Mesendoderm (in vitro differentiated cells): ENCODE measurements at regions not wholly inside any gene's neighbourhood (a gene's known extent, or its start where the extent isn't known, plus 50 kb on each side); places are given as distances from the start of the nearest gene placed in this dataset.
A peak's percentile ranks its signal among the peaks of the same experiment; 100 is the strongest.

ENCODE experiments used
- DNase-seq: peaks from one replicate; pipeline ENCODE4 v3.0.0; 2013
- H2AK5ac ChIP-seq: 2 replicates; pipeline ENCODE4 v1.6.1; 2013; ENCODE audit warnings: low read length, inconsistent platforms
- H2BK120ac ChIP-seq: 2 replicates; pipeline ENCODE4 v1.6.1; 2013; ENCODE audit warnings: low read depth, mild to moderate bottlenecking, low read length, moderate library complexity, mixed read lengths
- H2BK15ac ChIP-seq: replicated peaks from 2 replicates; pipeline ENCODE4 v1.6.1; 2013; ENCODE audit warnings: low read depth, mild to moderate bottlenecking, moderate library complexity
- H2BK5ac ChIP-seq: 2 replicates; pipeline ENCODE4 v1.6.1; 2013; ENCODE audit warnings: low read length, inconsistent platforms
- H3K18ac ChIP-seq: 2 replicates; pipeline ENCODE4 v1.6.1; 2013; ENCODE audit warnings: mild to moderate bottlenecking, low read length, mixed read lengths
- H3K23ac ChIP-seq: one replicate; pipeline ENCODE4 v1.6.1; 2013; ENCODE audit warnings: low read length
- H3K27ac ChIP-seq: 2 replicates; pipeline ENCODE4 v1.5.1; 2013; ENCODE audit warnings: low read depth, mild to moderate bottlenecking, inconsistent platforms, low read length, moderate library complexity
- H3K27me3 ChIP-seq: 2 replicates; pipeline ENCODE4 v1.6.1; 2013; ENCODE audit warnings: low read length, control low read depth, mild to moderate bottlenecking, inconsistent platforms; ENCODE audit not compliant: insufficient read depth, poor library complexity
- H3K36me3 ChIP-seq: 2 replicates; pipeline ENCODE4 v1.6.1; 2013; ENCODE audit warnings: low read length, inconsistent platforms; ENCODE audit not compliant: control insufficient read depth, insufficient read depth
- H3K4ac ChIP-seq: one replicate; pipeline ENCODE4 v1.6.1; 2013; ENCODE audit warnings: low read depth, mild to moderate bottlenecking, low read length, moderate library complexity
- H3K4me1 ChIP-seq: 2 replicates; pipeline ENCODE4 v1.6.1; 2013; ENCODE audit warnings: low read depth, low read length, inconsistent platforms; ENCODE audit not compliant: control insufficient read depth
- H3K4me2 ChIP-seq: 2 replicates; pipeline ENCODE4 v1.6.1; 2013; ENCODE audit warnings: low read length
- H3K4me3 ChIP-seq: 2 replicates; pipeline ENCODE4 v1.5.1; 2013; ENCODE audit warnings: mild to moderate bottlenecking, low read length
- H3K56ac ChIP-seq: one replicate; pipeline ENCODE4 v1.6.1; 2013; ENCODE audit warnings: low read length
- H3K79me1 ChIP-seq: 2 replicates; pipeline ENCODE4 v1.6.1; 2013; ENCODE audit warnings: low read length, inconsistent platforms
- H3K79me2 ChIP-seq: 2 replicates; pipeline ENCODE4 v1.6.1; 2013; ENCODE audit warnings: mild to moderate bottlenecking, low read length; ENCODE audit not compliant: control insufficient read depth, insufficient read depth
- H3K9ac ChIP-seq: 2 replicates; pipeline ENCODE4 v1.6.1; 2013; ENCODE audit warnings: low read length, inconsistent platforms
- H4K5ac ChIP-seq: one replicate; pipeline ENCODE4 v1.6.1; 2013; ENCODE audit warnings: low read length
- H4K8ac ChIP-seq: one replicate; pipeline ENCODE4 v1.6.1; 2013; ENCODE audit warnings: low read depth, mild to moderate bottlenecking, control low read depth, low read length, moderate library complexity
- WGBS: extraction: QIAGEN DNeasy Blood & Tissue Kit; methylation state at CpG from one replicate; pipeline ENCODE4 v1.1.7; 2013; ENCODE audit warnings: low lambda C conversion rate, missing lambda C conversion rate; ENCODE audit not compliant: insufficient coverage; ENCODE audit errors: extremely low coverage; 5-methylcytosine and 5-hydroxymethylcytosine counted together

DNA sequence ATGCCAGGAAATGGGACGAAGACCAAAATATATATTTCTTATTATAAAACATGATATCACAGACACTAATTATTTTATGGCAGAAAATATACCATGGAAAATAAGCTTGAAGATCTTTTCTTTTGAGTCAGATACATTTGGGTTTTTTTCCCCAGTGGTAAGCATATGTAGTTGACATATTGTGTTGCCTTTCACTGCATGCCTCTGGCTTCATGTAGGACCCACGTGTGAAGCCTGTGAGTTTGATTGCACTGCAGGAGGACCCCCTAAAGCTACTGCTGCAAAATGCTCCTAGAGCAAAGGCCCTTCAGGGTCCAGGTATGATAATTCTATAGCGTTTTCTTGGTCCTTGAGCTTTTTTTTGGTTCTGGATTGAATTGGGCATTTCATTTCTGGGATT is 190.7 kb upstream of the KIRREL3 start:
- no CpG with 5 or more reads among the region's 3 CpGs for WGBS
- Histone ChIP-seq H2BK120ac (no peak overlapping the region), H3K27ac (no peak overlapping the region)

DNA sequence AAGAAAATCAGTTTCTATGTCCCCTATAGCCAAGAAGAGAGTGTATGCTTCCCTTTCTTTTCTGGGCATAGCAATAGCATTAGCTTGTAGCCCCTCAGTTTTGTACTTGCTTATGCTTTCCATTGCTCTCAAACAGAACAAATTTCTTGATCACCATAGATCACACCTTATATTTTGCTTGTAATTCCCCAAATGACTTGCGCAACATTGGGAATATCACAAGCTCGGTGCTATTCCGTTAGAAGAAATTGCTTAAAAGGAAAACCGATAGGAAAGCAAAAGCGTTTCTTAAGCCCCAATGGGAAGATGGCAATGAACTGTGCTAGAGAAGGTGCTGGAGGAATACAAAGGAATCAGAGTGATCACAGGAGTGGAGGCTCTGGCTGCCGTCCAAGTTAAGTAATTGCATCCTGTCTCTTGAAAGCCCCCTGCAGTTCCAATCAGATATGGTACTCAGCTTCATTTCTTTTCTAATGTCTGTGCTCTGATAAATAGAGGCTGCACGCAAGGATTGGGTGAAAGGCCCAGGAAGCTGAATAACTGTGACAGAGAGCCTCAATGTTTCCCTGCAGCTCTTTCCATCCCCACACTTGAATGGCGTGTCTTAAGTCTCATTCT is 182.1 kb upstream of the KIRREL3 start:
- H3K79me1 ChIP-seq: no peaks in the 10 kb centered on the region
- H2BK5ac ChIP-seq: no peak overlapping the region
- no peak overlapping the region for H2BK120ac ChIP-seq
- no peak overlapping the region for H3K4ac ChIP-seq
- H3K4me2 ChIP-seq: no peak overlapping the region
- H3K79me2 ChIP-seq: no peaks in the 10 kb centered on the region
- H2AK5ac ChIP-seq: no peak overlapping the region
- no peak overlapping the region for H3K23ac ChIP-seq
- no peak overlapping the region for H4K8ac ChIP-seq
- H3K18ac ChIP-seq: no peak overlapping the region
- H4K5ac ChIP-seq: no peak overlapping the region
- no peaks in the 10 kb centered on the region for H3K27me3 ChIP-seq
- H3K36me3 ChIP-seq: no peaks in the 10 kb centered on the region
- H3K4me3 ChIP-seq: no peak overlapping the region
- no peak overlapping the region for H2BK15ac ChIP-seq
- no CpG with 5 or more reads among the region's 8 CpGs for WGBS
- peak; percentile 92 for DNase-seq
- no peak overlapping the region for H3K56ac ChIP-seq
- peaks cover 5% of the 10 kb centered on the region for H3K4me1 ChIP-seq
- peak overlapping the region; percentile 49 for H3K27ac ChIP-seq
- H3K9ac ChIP-seq: no peak overlapping the region

More for the DNA sequence above, 190.7 kb upstream of the KIRREL3 start:
- H2BK15ac ChIP-seq: no peak overlapping the region
- H3K4ac ChIP-seq: no peak overlapping the region
- H2BK5ac ChIP-seq: no peak overlapping the region
- peaks cover 1% of the 10 kb centered on the region for H3K4me1 ChIP-seq
- H3K79me2 ChIP-seq: no peaks in the 10 kb centered on the region
- H3K9ac ChIP-seq: no peak overlapping the region
- no peak overlapping the region for H3K23ac ChIP-seq
- H4K8ac ChIP-seq: no peak overlapping the region
- H2AK5ac ChIP-seq: no peak overlapping the region
- no peak overlapping the region for H3K4me2 ChIP-seq
- H3K27me3 ChIP-seq: no peaks in the 10 kb centered on the region
- no peak overlapping the region for H4K5ac ChIP-seq
- no peak overlapping the region for H3K4me3 ChIP-seq
- H3K36me3 ChIP-seq: no peaks in the 10 kb centered on the region
- H3K79me1 ChIP-seq: no peaks in the 10 kb centered on the region
- no peak overlapping the region for H3K18ac ChIP-seq
- no peak overlapping the region for H3K56ac ChIP-seq
- DNase-seq: peak; percentile 31

DNA sequence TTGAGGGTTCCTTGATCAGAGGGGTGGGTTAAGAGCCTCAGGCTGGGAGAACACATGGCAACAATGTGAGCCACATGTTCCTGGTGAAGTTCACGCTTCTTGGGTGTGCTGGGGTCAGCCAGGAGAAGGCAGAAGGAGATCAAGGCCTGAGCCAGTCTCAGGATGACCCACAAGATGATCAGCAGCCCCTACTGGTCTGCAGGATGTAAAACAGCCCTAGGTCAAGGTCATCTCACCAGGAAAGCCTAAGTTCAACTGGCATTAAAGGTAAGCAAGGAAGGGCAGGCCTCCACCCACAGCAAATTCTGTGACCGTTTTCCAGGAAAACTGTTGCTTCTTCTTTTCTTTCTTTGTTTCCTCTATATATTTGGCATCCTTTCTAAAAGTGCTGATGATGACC is 156.7 kb upstream of the KIRREL3 start:
- no peaks in the 10 kb centered on the region for H3K36me3 ChIP-seq
- H2BK5ac ChIP-seq: no peak overlapping the region
- H2AK5ac ChIP-seq: no peak overlapping the region
- no peak overlapping the region for H3K4ac ChIP-seq
- H3K27ac ChIP-seq: no peak overlapping the region
- H3K23ac ChIP-seq: no peak overlapping the region
- peak; percentile 44 for DNase-seq
- no peak overlapping the region for H2BK15ac ChIP-seq
- H3K79me2 ChIP-seq: no peaks in the 10 kb centered on the region
- H4K8ac ChIP-seq: no peak overlapping the region
- H3K4me1 ChIP-seq: no peaks in the 10 kb centered on the region
- H4K5ac ChIP-seq: no peak overlapping the region
- H3K27me3 ChIP-seq: no peaks in the 10 kb centered on the region
- H3K4me3 ChIP-seq: no peak overlapping the region
- H3K9ac ChIP-seq: no peak overlapping the region
- no peak overlapping the region for H2BK120ac ChIP-seq
- no peak overlapping the region for H3K18ac ChIP-seq
- H3K56ac ChIP-seq: no peak overlapping the region
- H3K4me2 ChIP-seq: no peak overlapping the region
- no peaks in the 10 kb centered on the region for H3K79me1 ChIP-seq
- no CpG with 5 or more reads among the region's 2 CpGs for WGBS

DNA sequence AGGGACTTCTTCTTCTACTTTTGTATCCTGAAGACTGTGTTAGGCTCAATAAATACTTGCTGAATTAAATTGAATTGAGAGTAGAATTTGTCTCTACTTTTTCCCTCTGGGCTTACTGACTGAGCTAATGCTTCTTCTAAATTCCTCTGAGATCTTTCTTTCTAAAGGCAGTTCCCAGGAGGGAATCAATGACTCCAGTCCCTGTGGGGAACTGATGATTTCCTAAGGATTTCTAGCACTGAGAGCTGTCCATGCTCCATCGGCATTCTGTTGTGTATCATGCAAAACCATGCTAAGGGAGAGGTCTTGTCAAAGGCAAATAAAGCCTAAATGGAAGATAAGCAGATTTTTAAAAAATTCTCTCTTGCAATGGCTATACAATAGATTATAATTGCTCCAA is 148.8 kb upstream of the KIRREL3 start:
- no peak overlapping the region for H2AK5ac ChIP-seq
- WGBS: no CpG with 5 or more reads among the region's 1 CpG
- H3K4ac ChIP-seq: no peak overlapping the region
- H3K56ac ChIP-seq: no peak overlapping the region
- H3K79me1 ChIP-seq: no peaks in the 10 kb centered on the region
- H3K4me1 ChIP-seq: no peaks in the 10 kb centered on the region
- H3K27ac ChIP-seq: no peak overlapping the region
- no peak overlapping the region for H2BK15ac ChIP-seq
- DNase-seq: no peak
- no peak overlapping the region for H3K4me3 ChIP-seq
- H3K79me2 ChIP-seq: no peaks in the 10 kb centered on the region
- H2BK120ac ChIP-seq: no peak overlapping the region
- H3K36me3 ChIP-seq: no peaks in the 10 kb centered on the region
- no peak overlapping the region for H3K4me2 ChIP-seq
- no peak overlapping the region for H3K9ac ChIP-seq
- no peak overlapping the region for H4K8ac ChIP-seq
- H3K27me3 ChIP-seq: no peaks in the 10 kb centered on the region
- no peak overlapping the region for H3K23ac ChIP-seq
- H4K5ac ChIP-seq: no peak overlapping the region
- H3K18ac ChIP-seq: no peak overlapping the region
- no peak overlapping the region for H2BK5ac ChIP-seq

DNA sequence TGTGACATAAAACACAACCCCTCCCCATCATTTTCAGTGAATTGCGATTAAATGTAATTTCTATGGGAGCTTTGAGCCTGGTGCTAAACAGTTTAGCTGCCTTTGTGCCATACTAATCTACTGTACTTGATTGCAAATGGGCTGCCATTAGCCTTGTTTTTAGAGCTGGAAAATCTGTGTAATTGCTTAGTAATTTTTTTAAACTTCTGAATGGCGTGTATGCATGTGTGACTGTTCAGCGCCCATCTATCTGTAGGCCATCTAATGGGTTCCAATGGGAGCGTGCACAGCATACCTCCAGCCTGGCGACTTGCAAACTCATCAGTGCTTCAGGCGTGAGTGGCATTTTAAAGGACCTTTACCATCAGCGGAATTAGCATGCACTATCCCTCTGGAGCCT is 142.7 kb upstream of the KIRREL3 start:
- Histone ChIP-seq H3K36me3 (no peaks in the 10 kb centered on the region), H2AK5ac (no peak overlapping the region), H3K27ac (no peak overlapping the region), H4K8ac (no peak overlapping the region), H4K5ac (no peak overlapping the region), H3K4me1 (no peaks in the 10 kb centered on the region), H3K18ac (no peak overlapping the region), H3K23ac (no peak overlapping the region), H3K9ac (no peak overlapping the region), H3K27me3 (no peaks in the 10 kb centered on the region), H3K56ac (no peak overlapping the region), H3K4me3 (no peak overlapping the region), H3K79me1 (no peaks in the 10 kb centered on the region), H2BK5ac (no peak overlapping the region), H3K4me2 (no peak overlapping the region), H2BK120ac (no peak overlapping the region), H3K4ac (no peak overlapping the region), H3K79me2 (no peaks in the 10 kb centered on the region), H2BK15ac (no peak overlapping the region)
- WGBS: no CpG with 5 or more reads among the region's 7 CpGs
- DNase-seq: no peak

DNA sequence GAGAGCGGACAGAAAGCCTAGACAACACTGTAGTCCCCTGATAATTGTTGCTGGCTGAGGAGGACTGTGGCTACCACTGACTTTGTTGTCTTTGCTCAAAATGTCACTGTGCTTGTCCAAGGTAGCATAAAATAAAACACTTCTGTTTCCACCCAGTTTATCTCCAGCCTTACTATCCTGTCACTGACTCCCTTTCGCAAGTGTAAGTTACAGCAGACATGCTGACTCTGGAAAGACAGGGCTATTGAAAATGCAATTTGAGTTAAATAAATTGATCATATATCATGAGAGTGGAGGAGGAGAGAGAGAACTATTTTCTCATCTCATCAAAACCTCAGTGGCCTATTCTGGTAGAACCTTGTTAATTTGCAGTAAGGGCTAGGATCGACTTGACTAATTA is 138.0 kb upstream of the KIRREL3 start:
- Histone ChIP-seq H4K5ac (no peak overlapping the region), H3K56ac (no peak overlapping the region), H3K27ac (no peak overlapping the region), H3K79me2 (no peaks in the 10 kb centered on the region), H2BK5ac (no peak overlapping the region), H3K27me3 (no peaks in the 10 kb centered on the region), H3K4me2 (no peak overlapping the region), H3K4me1 (no peaks in the 10 kb centered on the region), H3K79me1 (no peaks in the 10 kb centered on the region), H2BK120ac (no peak overlapping the region), H4K8ac (no peak overlapping the region), H3K4me3 (no peak overlapping the region), H2BK15ac (no peak overlapping the region), H2AK5ac (no peak overlapping the region), H3K4ac (no peak overlapping the region), H3K36me3 (no peaks in the 10 kb centered on the region), H3K9ac (no peak overlapping the region), H3K23ac (no peak overlapping the region), H3K18ac (no peak overlapping the region)
- no CpG with 5 or more reads among the region's 3 CpGs for WGBS
- DNase-seq: no peak
